SK-N-SH treated with all-trans-retinoic acid at 6 μM for 48 hours (cell line): ENCODE measurements at regions not wholly inside any gene's neighbourhood (a gene's known extent, or its start where the extent isn't known, plus 50 kb on each side); places are given as distances from the start of the nearest gene placed in this dataset.

Experiments used
- CREB5 ChIP-seq: fragments of 250-450 bp; sonication (Bioruptor Pico); IDR thresholded peaks from 2 replicates; pipeline ENCODE4 v1.5.1; 2020; ENCODE audit warnings: low read depth, mild to moderate bottlenecking, moderate library complexity
- CSRNP3 ChIP-seq: fragments of 250-450 bp; sonication (Bioruptor Pico); IDR thresholded peaks from 2 replicates; pipeline ENCODE4 v1.5.1; 2021; ENCODE audit warnings: mild to moderate bottlenecking, moderate library complexity
- POU6F1 ChIP-seq: fragments of 250-450 bp; sonication (Bioruptor Pico); IDR thresholded peaks from 2 replicates; pipeline ENCODE4 v1.8.0; 2021; ENCODE audit warnings: low read depth, mild to moderate bottlenecking, moderate library complexity, borderline replicate concordance
- PPARA ChIP-seq: fragments of 250-450 bp; sonication (Bioruptor Pico); IDR thresholded peaks from 2 replicates; pipeline ENCODE4 v1.5.0; 2020; ENCODE audit warnings: mild to moderate bottlenecking, borderline replicate concordance
- RARB ChIP-seq: fragments of 250-450 bp; sonication (Bioruptor Pico); IDR thresholded peaks from 2 replicates; pipeline ENCODE4 v1.8.0; 2021; ENCODE audit warnings: mild to moderate bottlenecking, moderate library complexity
- TOX ChIP-seq: fragments of 250-450 bp; sonication (Bioruptor Pico); IDR thresholded peaks from 2 replicates; pipeline ENCODE4 v1.8.0; 2021; ENCODE audit warnings: mild to moderate bottlenecking, moderate library complexity, borderline replicate concordance
- ZFP3 ChIP-seq: fragments of 250-450 bp; sonication (Bioruptor Pico); IDR thresholded peaks from 2 replicates; pipeline ENCODE4 v1.5.0; 2020; ENCODE audit warnings: mild to moderate bottlenecking, moderate library complexity
- ZNF8 ChIP-seq: fragments of 450-650 bp; formaldehyde crosslinking; IDR thresholded peaks from 2 replicates; pipeline ENCODE4 v1.5.0; 2020; ENCODE audit warnings: mild to moderate bottlenecking, moderate library complexity

GRCh38 chr13:86665842-86666241 lies 866.6 kb upstream of the SLITRK6 start:
- no peak for TF ChIP-seq PPARA (CRISPR knock-in tag)
- TF ChIP-seq ZNF8 = no peak
- no peak for TF ChIP-seq TOX (CRISPR knock-in tag)
- no peak for TF ChIP-seq ZFP3
- TF ChIP-seq CREB5 (CRISPR knock-in tag) = no peak
- no peak for TF ChIP-seq POU6F1 (CRISPR knock-in tag)
- no peak for TF ChIP-seq RARB
- TF ChIP-seq CSRNP3 = no peak
